Adrenal gland (tissue), 9 donors: ENCODE measurements at regions not wholly inside any gene's neighbourhood (a gene's known extent, or its start where the extent isn't known, plus 50 kb on each side); places are given as distances from the start of the nearest gene placed in this dataset.

Experiments
- DNase-seq, 7 donors: peaks; one replicate each; pipeline ENCODE4 v3.0.0-alpha.2; 2019 to 2020
- H3K27ac ChIP-seq, 5 donors: fragments of 200-600 bp; sonication (generic) in 4 of 5; 1 replicate in 3 of 5; 2 replicates in 2 of 5; pipeline versions ENCODE4 v1.5.1 to v1.8.0; 2016 to 2020; ENCODE audit warnings: mild to moderate bottlenecking in 1 of 5
- H3K27me3 ChIP-seq: fragments of 200-600 bp; 2 replicates; pipeline ENCODE4 v1.8.0; 2021
- H3K36me3 ChIP-seq, 2 donors: fragments of 200-600 bp; replicated peaks in 1 of 2; 1 replicate in 1 of 2; 2 replicates in 1 of 2; pipeline versions ENCODE4 v1.5.1 to v1.8.0; 2018 to 2022
- H3K4me1 ChIP-seq, 2 donors: fragments of 200-600 bp; replicated peaks in 1 of 2; 1 replicate in 1 of 2; 2 replicates in 1 of 2; pipeline versions ENCODE4 v1.5.1 to v1.8.0; 2018 to 2021
- H3K4me3 ChIP-seq, 4 donors: fragments of 200-600 bp; sonication (generic) in 3 of 4; one replicate each; pipeline ENCODE4 v1.5.1; 2016 to 2018
- H3K9me3 ChIP-seq, 3 donors: fragments of 200-600 bp; sonication (generic) in 1 of 3; replicated peaks in 1 of 3; 1 replicate in 2 of 3; 2 replicates in 1 of 3; pipeline versions ENCODE4 v1.5.1 to v1.8.0; 2016 to 2021
- CTCF ChIP-seq, 6 experiments: fragments of 450-650 bp in 4 of 6; fragments of 200-600 bp in 2 of 6; sonication (generic) in 1 of 6; IDR thresholded peaks; 1 replicate in 5 of 6; 2 replicates in 1 of 6; pipeline versions ENCODE4 v1.5.1 to v1.8.0; 2016 to 2021; ENCODE audit warnings: antibody characterized with exemption in 6 of 6, mild to moderate bottlenecking in 2 of 6, moderate library complexity in 1 of 6
- POLR2A ChIP-seq, 2 donors: fragments of 450-650 bp; IDR thresholded peaks; one replicate each; pipeline ENCODE4 v1.6.1; 2017; ENCODE audit warnings: antibody characterized with exemption in 2 of 2, mild to moderate bottlenecking in 2 of 2, moderate library complexity in 1 of 2
- WGBS, 4 donors: extraction: QIAGEN DNeasy Blood & Tissue Kit in 2 of 4; methylation state at CpG; one replicate each; pipeline versions ENCODE4 v1.1.5 to v1.1.7; 2013 to 2017; 5-methylcytosine and 5-hydroxymethylcytosine counted together
- intact Hi-C, 2 donors: fragments of 100-400 bp; cut with DNase I; formaldehyde crosslinking; loops; one replicate each; pipeline versions ENCODE4 v1.14.1 to v1.15.0; 2022 to 2023
- donor health status: healthy with polysubstance abuse.
- donor health status: Bipolar disorder and iron deficiency.
- donor health status: DM: yes; HTN: yes; CAD: no.
- donor health status: DM: no; HTN: no; CAD: no.
- donor health status: DM: no; HTN: no; CAD: no.

DNA sequence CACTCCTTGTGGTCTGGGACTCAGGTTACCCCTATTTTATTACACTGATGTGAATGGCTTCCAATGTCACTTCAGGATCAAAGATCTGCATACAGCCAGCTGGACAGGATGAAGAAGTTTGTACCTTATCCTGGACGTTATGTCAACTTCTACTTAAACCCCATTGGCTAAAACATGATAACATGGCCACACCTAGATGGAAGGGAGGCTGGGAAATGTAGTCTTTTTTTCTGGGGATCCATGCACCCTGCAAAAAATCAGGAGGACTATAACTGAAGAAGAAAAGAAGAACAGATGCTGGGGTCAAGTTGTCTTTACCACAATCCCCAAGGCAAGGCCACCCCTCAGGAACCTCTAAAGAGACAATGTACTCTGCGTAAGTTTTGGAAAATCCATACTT, 459.2 kb downstream of the BCOR start:
- H3K4me1 ChIP-seq = no peaks in the 10 kb centered on the region
- no peak overlapping the region for H3K27ac ChIP-seq
- no peak overlapping the region for H3K4me3 ChIP-seq
- TF ChIP-seq CTCF (IDR thresholded peaks at IDR 0.05) (no peak), POLR2A (IDR thresholded peaks at IDR 0.05) (no peak)
- WGBS, 4 donors = 66 to 92% (median 70%) methylated on average over 2 of the region's 2 CpGs
- H3K36me3 ChIP-seq = no peaks in the 10 kb centered on the region
- peaks cover 12% of the 10 kb centered on the region for H3K27me3 ChIP-seq
- intact Hi-C loops = no loop called here
- H3K9me3 ChIP-seq = no peaks in the 10 kb centered on the region
- DNase-seq = no peak

- Histone ChIP-seq H3K27ac (no peak overlapping the region), H3K9me3 (no peaks in the 10 kb centered on the region), H3K4me1 (peaks cover 0 to under 1% of the 10 kb centered on the region in 2 donors), H3K36me3 (no peaks in the 10 kb centered on the region), H3K4me3 (no peak overlapping the region), H3K27me3 (peaks cover 7% of the 10 kb centered on the region)
- intact Hi-C loops = no loop called here
- WGBS, 4 donors = 79 to 100% (median 89%) methylated on average over 2 to 4 of the region's 4 CpGs
- no peak for TF ChIP-seq CTCF (IDR thresholded peaks at IDR 0.05)
- TF ChIP-seq POLR2A (IDR thresholded peaks at IDR 0.05) = no peak
- DNase-seq = no peak
Observed at GRCh38 chrX:39639871-39640270, 457.9 kb downstream of the BCOR start.

GRCh38 chrX:39640866-39641265, 456.9 kb downstream of the BCOR start:
- no peak for DNase-seq
- 72 to 96% (median 85%) methylated on average over 2 of the region's 2 CpGs for WGBS, 4 donors
- Histone ChIP-seq H3K27ac (no peak overlapping the region), H3K27me3 (peaks cover 7% of the 10 kb centered on the region), H3K4me1 (peaks cover 0 to 5% of the 10 kb centered on the region in 2 donors), H3K4me3 (no peak overlapping the region), H3K9me3 (no peaks in the 10 kb centered on the region), H3K36me3 (no peaks in the 10 kb centered on the region)
- intact Hi-C loops = no loop called here
- TF ChIP-seq CTCF (IDR thresholded peaks at IDR 0.05) (no peak), POLR2A (IDR thresholded peaks at IDR 0.05) (no peak)

DNA sequence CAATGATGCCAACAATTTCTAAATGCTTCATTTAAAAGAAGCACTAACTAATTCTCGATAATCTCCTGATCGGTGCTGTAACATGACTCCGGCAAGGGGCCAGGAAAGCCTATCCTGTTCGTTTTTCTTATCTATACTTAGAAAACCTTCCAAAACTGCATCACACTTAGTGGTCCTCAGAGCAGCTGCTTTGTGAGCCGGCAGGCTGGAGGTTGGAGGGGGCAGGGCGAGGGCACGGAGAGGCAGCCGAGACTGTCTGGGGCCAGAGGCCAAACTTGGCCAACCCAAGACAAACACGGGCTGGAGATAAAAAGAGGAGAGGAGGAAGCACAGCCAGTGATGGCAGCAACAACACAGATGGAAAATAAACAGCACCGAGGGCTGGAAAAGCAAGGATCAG, 455.7 kb downstream of the BCOR start:
- Histone ChIP-seq H3K4me1 (peaks cover 0 to 5% of the 10 kb centered on the region in 2 donors), H3K9me3 (no peaks in the 10 kb centered on the region), H3K36me3 (no peaks in the 10 kb centered on the region), H3K27ac (no peak overlapping the region), H3K4me3 (no peak overlapping the region), H3K27me3 (peaks cover 7% of the 10 kb centered on the region)
- intact Hi-C loops = no loop called here
- DNase-seq = no peak
- TF ChIP-seq POLR2A (IDR thresholded peaks at IDR 0.05) (no peak), CTCF (IDR thresholded peaks at IDR 0.05) (no peak)
- WGBS, 4 donors = 32 to 59% (median 50%) methylated on average over 10 of the region's 10 CpGs
